PC-3 (cell line): ENCODE measurements at regions not wholly inside any gene's neighbourhood (a gene's known extent, or its start where the extent isn't known, plus 50 kb on each side); places are given as distances from the start of the nearest gene placed in this dataset.
A peak's percentile ranks its signal among the peaks of the same experiment; 100 is the strongest.

ENCODE experiments used
- ATAC-seq: fragments of 200-7000 bp; cut with Tn5 transposase; 2 replicates; pipeline ENCODE4 v1.9.1; 2020; ENCODE audit warnings: mild to moderate bottlenecking, moderate library complexity
- BruUV-seq: library from RNA; stranded (reverse); fragments of 400-500 nt; replicated peaks from 2 replicates; lab custom pipeline; 2021; lab: Mats Ljungman, UMichigan
- CTCF ChIA-PET: fragments of 300-600 bp; sonication (Branson Sonifier 250); formaldehyde crosslinking; loops from one replicate; lab custom pipeline; 2022; ENCODE audit warnings: antibody characterized with exemption; lab: Charles Lee
- POLR2A ChIA-PET: fragments of 300-600 bp; sonication (Branson Sonifier 250); formaldehyde crosslinking; loops from one replicate; lab custom pipeline; 2022; ENCODE audit warnings: antibody characterized with exemption; ENCODE audit not compliant: unreplicated experiment; lab: Charles Lee
- DNase-seq: peaks from one replicate; pipeline ENCODE4 v3.0.0-alpha.2; 2015
- H2AFZ ChIP-seq: fragments of 300-600 bp; sonication (generic); 2 replicates; pipeline ENCODE4 v1.6.0; 2016; ENCODE audit warnings: antibody characterized with exemption, low read length
- H3F3A ChIP-seq: fragments of 300-600 bp; sonication (generic); one replicate; pipeline ENCODE4 v1.6.0; 2017; ENCODE audit warnings: antibody characterized with exemption, low read length, control low read depth, mild to moderate bottlenecking; ENCODE audit not compliant: unreplicated experiment
- H3K27ac ChIP-seq: fragments of 300-600 bp; sonication (generic); 2 replicates; pipeline ENCODE4 v1.5.1; 2016; ENCODE audit warnings: mild to moderate bottlenecking, low read length
- H3K27me3 ChIP-seq: fragments of 300-600 bp; sonication (generic); 2 replicates; pipeline ENCODE4 v1.6.1; 2016; ENCODE audit warnings: low read length, mixed read lengths
- H3K36me3 ChIP-seq: fragments of 300-600 bp; sonication (generic); 2 replicates; pipeline ENCODE4 v1.6.1; 2016; ENCODE audit warnings: low read depth, mixed run types, low read length, mixed read lengths
- H3K4me1 ChIP-seq: fragments of 300-600 bp; sonication (generic); 2 replicates; pipeline ENCODE4 v1.5.1; 2016; ENCODE audit warnings: low read length; ENCODE audit not compliant: insufficient read depth
- H3K4me2 ChIP-seq: fragments of 300-600 bp; sonication (generic); 2 replicates; pipeline ENCODE4 v1.6.0; 2016; ENCODE audit warnings: low read length
- H3K4me3 ChIP-seq: fragments of 300-600 bp; sonication (generic); 2 replicates; pipeline ENCODE4 v1.5.1; 2016; ENCODE audit warnings: mild to moderate bottlenecking, low read length, mixed read lengths
- H3K79me2 ChIP-seq: fragments of 300-600 bp; sonication (generic); 2 replicates; pipeline ENCODE4 v1.6.1; 2017; ENCODE audit warnings: low read length, mixed read lengths
- H3K9ac ChIP-seq: fragments of 300-600 bp; sonication (generic); 2 replicates; pipeline ENCODE4 v1.6.0; 2016; ENCODE audit warnings: mild to moderate bottlenecking, low read length
- H3K9me2 ChIP-seq: fragments of 300-600 bp; sonication (generic); replicated peaks from 2 replicates; pipeline ENCODE4 v1.6.1; 2016; ENCODE audit warnings: mixed run types, low read length, mixed read lengths
- H3K9me3 ChIP-seq: fragments of 300-600 bp; sonication (generic); 2 replicates; pipeline ENCODE4 v1.6.1; 2016; ENCODE audit warnings: low read length, mixed read lengths
- H4K20me1 ChIP-seq: fragments of 300-600 bp; sonication (generic); 2 replicates; pipeline ENCODE4 v1.6.1; 2016; ENCODE audit warnings: low read length, mixed read lengths
- CTCF ChIP-seq: fragments of 300-600 bp; sonication (generic); conservative IDR thresholded peaks from 2 replicates; pipeline ENCODE4 v1.5.1; 2017; ENCODE audit warnings: antibody characterized with exemption, low read depth, mild to moderate bottlenecking, low read length
- EZH2 ChIP-seq: fragments of 300-600 bp; sonication (generic); IDR thresholded peaks from one replicate; pipeline ENCODE4 v1.6.1; 2017; ENCODE audit warnings: antibody characterized with exemption, mild to moderate bottlenecking, low read length; ENCODE audit not compliant: unreplicated experiment
- EZH2phosphoT487 ChIP-seq: fragments of 300-600 bp; sonication (generic); IDR thresholded peaks from 2 replicates; pipeline ENCODE4 v1.6.1; 2018; ENCODE audit warnings: mild to moderate bottlenecking, antibody characterized with exemption, low read length, borderline replicate concordance
- intact Hi-C: fragments of 100-400 bp; cut with micrococcal nuclease; formaldehyde crosslinking; loops from 2 replicates; pipeline ENCODE4 v1.9.0; 2023

GRCh38 chr6:7008451-7008988 is 99.2 kb upstream of the RREB1 start:
- H3K36me3 ChIP-seq, result no peaks in the 10 kb centered on the region
- no peak for TF ChIP-seq CTCF
- no peak for TF ChIP-seq EZH2
- TF ChIP-seq EZH2phosphoT487, result no peak
- H3K27me3 ChIP-seq, result no peaks in the 10 kb centered on the region
- ATAC-seq (no peak), DNase-seq (peak; percentile 69)
- intact Hi-C loops, result no loop called here
- ChIA-PET POLR2A (interaction anchor here (0.5 to 0.7 kb wide), 2 partner anchors 42 to 100 kb away, joined by 3 to 4 read pairs; no protein-coding TSS in a partner anchor), CTCF (no interaction called here)
- H3K79me2 ChIP-seq, result no peaks in the 10 kb centered on the region
- no peaks in the 10 kb centered on the region for H3F3A ChIP-seq
- no peak overlapping the region for H3K4me3 ChIP-seq
- peak overlapping the region; percentile 19; the same call in 1 of the 2 replicates for H3K27ac ChIP-seq
- no peak overlapping the region for H3K9ac ChIP-seq
- H2AFZ ChIP-seq, result peak overlapping the region; percentile 19; the same call in 1 of the 2 replicates
- H3K4me2 ChIP-seq, result peak overlapping the region; percentile 12; the same call in 1 of the 2 replicates
- no peaks in the 10 kb centered on the region for H4K20me1 ChIP-seq
- H3K4me1 ChIP-seq, result peaks cover 12% of the 10 kb centered on the region
- no peaks in the 10 kb centered on the region for H3K9me3 ChIP-seq
- no TSS peak for BruUV-seq
- H3K9me2 ChIP-seq, result peaks cover 4% of the 10 kb centered on the region; the same call in 1 of the 2 replicates

GRCh38 chr6:7016226-7016625 is 91.5 kb upstream of the RREB1 start:
- H2AFZ ChIP-seq, result 0 out of 2 replicates have a peak overlapping the region, but pooled peaks have one; percentile 26
- no TSS peak for BruUV-seq

More at GRCh38 chr6:7016226-7016625, 91.5 kb upstream of the RREB1 start:
- Histone ChIP-seq H3K27ac (no peak overlapping the region), H3K9ac (no peak overlapping the region), H3K27me3 (no peaks in the 10 kb centered on the region), H3K36me3 (no peaks in the 10 kb centered on the region), H4K20me1 (no peaks in the 10 kb centered on the region), H3F3A (no peaks in the 10 kb centered on the region), H3K4me2 (no peak overlapping the region), H3K4me1 (no peaks in the 10 kb centered on the region), H3K9me3 (no peaks in the 10 kb centered on the region), H3K4me3 (no peak overlapping the region), H3K9me2 (no peaks in the 10 kb centered on the region), H3K79me2 (no peaks in the 10 kb centered on the region)
- TF ChIP-seq CTCF (no peak), EZH2phosphoT487 (no peak), EZH2 (no peak)
- DNase-seq, result no peak
- intact Hi-C loops, result no loop called here
- CTCF ChIA-PET, result no interaction called here
- ATAC-seq, result no peak
- POLR2A ChIA-PET, result no interaction called here
